HepG2 (cell line): ENCODE measurements at regions not wholly inside any gene's neighbourhood (a gene's known extent, or its start where the extent isn't known, plus 50 kb on each side); places are given as distances from the start of the nearest gene placed in this dataset.

Source experiments
- TCF12 ChIP-seq, 2 experiments: fragments of 450-650 bp in 1 of 2; sonication (generic) in 1 of 2; formaldehyde crosslinking in 1 of 2; IDR thresholded peaks; 2 replicates each; pipeline versions ENCODE4 v1.6.1 to v1.8.0; 2017 to 2022; ENCODE audit warnings: antibody characterized with exemption in 1 of 2, mild to moderate bottlenecking in 1 of 2, missing genetic modification reagents in 1 of 2, moderate library complexity in 1 of 2
- ZKSCAN8 ChIP-seq: IDR thresholded peaks from 2 replicates; pipeline ENCODE4 v1.6.1; 2016; ENCODE audit warnings: borderline replicate concordance, missing genetic modification reagents, missing compliant biosample characterization
- ZNF232 ChIP-seq: sonication (generic); formaldehyde crosslinking; IDR thresholded peaks from 2 replicates; pipeline ENCODE4 v1.4.0; 2020; ENCODE audit warnings: missing genetic modification reagents, borderline replicate concordance
- ZNF407 ChIP-seq: sonication (generic); formaldehyde crosslinking; IDR thresholded peaks from one replicate; pipeline ENCODE4 v1.5.1; 2020; ENCODE audit warnings: mild to moderate bottlenecking, missing genetic modification reagents; ENCODE audit errors: not compliant biosample characterization
- ZNF839 ChIP-seq: sonication (generic); formaldehyde crosslinking; IDR thresholded peaks from 2 replicates; pipeline ENCODE4 v1.4.0; 2020; ENCODE audit warnings: missing genetic modification reagents, mild to moderate bottlenecking, borderline replicate concordance
- ZNF891 ChIP-seq: sonication (generic); formaldehyde crosslinking; IDR thresholded peaks from 2 replicates; pipeline ENCODE4 v1.5.0; 2020; ENCODE audit warnings: mild to moderate bottlenecking, missing genetic modification reagents
- TF ChIP-seq, protein P1 (sequence below): sonication (generic); formaldehyde crosslinking; IDR thresholded peaks from 2 replicates; pipeline ENCODE4 v1.5.0; 2020; ENCODE audit warnings: missing genetic modification reagents

DNA sequence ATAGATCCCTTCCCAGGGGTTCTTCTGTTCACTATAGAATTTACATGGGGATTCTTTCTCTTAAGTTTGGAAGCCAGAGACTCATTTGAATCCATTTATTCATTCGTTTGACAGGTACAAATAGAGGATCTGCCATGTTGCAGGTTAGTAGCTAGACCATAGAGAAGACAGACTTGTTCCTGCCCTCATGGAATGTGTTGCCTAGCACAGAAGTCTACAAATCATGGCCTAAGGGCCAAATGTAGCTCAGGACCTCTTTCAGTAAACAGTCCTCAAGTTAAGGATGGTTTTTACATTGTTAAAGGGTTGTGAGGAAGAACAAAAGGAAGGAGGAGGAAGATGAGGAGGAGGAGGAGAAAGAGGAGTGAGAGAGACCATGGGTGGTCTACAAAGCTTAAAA is 114.7 kb upstream of the SLC44A1 start (continued):
- TF ChIP-seq, protein P1, sequence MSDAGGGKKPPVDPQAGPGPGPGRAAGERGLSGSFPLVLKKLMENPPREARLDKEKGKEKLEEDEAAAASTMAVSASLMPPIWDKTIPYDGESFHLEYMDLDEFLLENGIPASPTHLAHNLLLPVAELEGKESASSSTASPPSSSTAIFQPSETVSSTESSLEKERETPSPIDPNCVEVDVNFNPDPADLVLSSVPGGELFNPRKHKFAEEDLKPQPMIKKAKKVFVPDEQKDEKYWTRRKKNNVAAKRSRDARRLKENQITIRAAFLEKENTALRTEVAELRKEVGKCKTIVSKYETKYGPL (CRISPR knock-in tag) = no peak
- TF ChIP-seq TCF12 (IDR thresholded peaks at IDR 0.05) (no peak), TCF12 (CRISPR knock-in tag; IDR thresholded peaks at IDR 0.05) (no peak), ZNF232 (CRISPR knock-in tag) (no peak), ZNF891 (no peak), ZKSCAN8 (CRISPR knock-in tag) (no peak), ZNF839 (CRISPR knock-in tag) (no peak), ZNF407 (CRISPR knock-in tag) (no peak)
